Nephron (organoid): ENCODE measurements at regions not wholly inside any gene's neighbourhood (a gene's known extent, or its start where the extent isn't known, plus 50 kb on each side); places are given as distances from the start of the nearest gene placed in this dataset.

ENCODE experiments used
- H3K27ac Mint-ChIP-seq, 3 experiments: 2 replicates each; pipeline ENCODE4 v1.8.0; 2020; ENCODE audit warnings: mixed read lengths in 3 of 3, mild to moderate bottlenecking in 2 of 3, moderate library complexity in 1 of 3
- H3K27me3 Mint-ChIP-seq: 2 replicates; pipeline ENCODE4 v1.8.0; 2021; ENCODE audit warnings: low read depth, mild to moderate bottlenecking, moderate library complexity, mixed read lengths
- H3K36me3 Mint-ChIP-seq: 2 replicates; pipeline ENCODE4 v1.8.0; 2020; ENCODE audit warnings: low read depth, mixed read lengths
- H3K4me1 Mint-ChIP-seq: 2 replicates; pipeline ENCODE4 v1.8.0; 2020; ENCODE audit warnings: mixed read lengths
- H3K4me3 Mint-ChIP-seq, 3 experiments: 2 replicates each; pipeline ENCODE4 v1.8.0; 2020; ENCODE audit warnings: mild to moderate bottlenecking in 3 of 3, mixed read lengths in 3 of 3, moderate library complexity in 2 of 3
- H3K9me3 Mint-ChIP-seq: 2 replicates; pipeline ENCODE4 v1.8.0; 2020; ENCODE audit warnings: mixed read lengths
- TF ChIP-seq, protein P1 (sequence below), 3 experiments: fragments of 200-600 bp; sonication (generic); IDR thresholded peaks; one replicate each; pipeline ENCODE4 v1.5.0; 2021; ENCODE audit warnings: antibody characterized with exemption in 3 of 3; ENCODE audit not compliant: unreplicated experiment in 3 of 3

GRCh38 chr2:3042601-3043585, 334.7 kb downstream of the EIPR1 start:
- Mint-ChIP-seq H3K27me3 (peaks cover 4% of the 10 kb centered on the region), H3K27ac (peak overlapping the region; percentile 32 to 77 (median 67)), H3K4me1 (peaks cover 42% of the 10 kb centered on the region), H3K4me3 (peak overlapping the region in 1 of 3 experiments; percentile 42), H3K36me3 (no peaks in the 10 kb centered on the region), H3K9me3 (peaks cover 3% of the 10 kb centered on the region)
- TF ChIP-seq, protein P1, sequence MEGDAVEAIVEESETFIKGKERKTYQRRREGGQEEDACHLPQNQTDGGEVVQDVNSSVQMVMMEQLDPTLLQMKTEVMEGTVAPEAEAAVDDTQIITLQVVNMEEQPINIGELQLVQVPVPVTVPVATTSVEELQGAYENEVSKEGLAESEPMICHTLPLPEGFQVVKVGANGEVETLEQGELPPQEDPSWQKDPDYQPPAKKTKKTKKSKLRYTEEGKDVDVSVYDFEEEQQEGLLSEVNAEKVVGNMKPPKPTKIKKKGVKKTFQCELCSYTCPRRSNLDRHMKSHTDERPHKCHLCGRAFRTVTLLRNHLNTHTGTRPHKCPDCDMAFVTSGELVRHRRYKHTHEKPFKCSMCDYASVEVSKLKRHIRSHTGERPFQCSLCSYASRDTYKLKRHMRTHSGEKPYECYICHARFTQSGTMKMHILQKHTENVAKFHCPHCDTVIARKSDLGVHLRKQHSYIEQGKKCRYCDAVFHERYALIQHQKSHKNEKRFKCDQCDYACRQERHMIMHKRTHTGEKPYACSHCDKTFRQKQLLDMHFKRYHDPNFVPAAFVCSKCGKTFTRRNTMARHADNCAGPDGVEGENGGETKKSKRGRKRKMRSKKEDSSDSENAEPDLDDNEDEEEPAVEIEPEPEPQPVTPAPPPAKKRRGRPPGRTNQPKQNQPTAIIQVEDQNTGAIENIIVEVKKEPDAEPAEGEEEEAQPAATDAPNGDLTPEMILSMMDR (IDR thresholded peaks at IDR 0.05; ENCODE audit: unreplicated experiment in 3 of 3): no peak

DNA sequence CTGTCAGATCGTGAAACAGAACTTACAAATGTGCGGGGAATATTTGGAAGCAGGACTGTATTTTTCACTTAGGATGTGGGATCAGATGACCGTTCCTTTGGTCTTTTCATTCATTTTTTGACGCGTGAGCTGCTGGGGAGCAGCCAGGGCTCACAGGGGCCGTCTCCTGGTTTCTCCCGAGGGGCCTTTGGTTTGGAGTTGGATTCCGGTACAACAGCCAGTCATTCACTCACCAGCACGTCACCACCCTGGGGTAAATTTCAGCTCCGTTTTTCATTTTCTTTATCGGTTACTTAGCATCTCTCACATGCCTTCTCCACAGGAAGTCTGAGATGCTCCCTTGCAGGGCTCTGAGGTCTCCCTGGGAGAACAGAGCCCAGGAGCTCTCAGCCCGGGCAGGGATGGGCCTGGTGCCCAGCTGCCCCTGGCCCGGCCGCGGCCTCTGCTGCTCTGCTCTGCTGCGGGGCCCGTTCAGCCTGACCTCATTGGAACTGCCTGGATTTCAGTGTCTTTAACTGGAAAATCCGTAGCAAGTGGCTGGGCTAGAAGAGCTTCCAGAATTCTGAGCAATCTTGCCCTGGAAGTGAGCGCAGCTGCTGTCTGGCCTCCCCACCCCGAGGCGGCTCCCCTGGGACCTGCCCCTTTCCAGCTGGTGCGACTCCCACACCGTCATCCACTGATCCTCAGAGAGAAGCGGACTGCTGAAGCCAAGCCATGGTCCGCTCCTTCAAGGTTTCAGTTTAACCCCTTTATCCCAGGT, 335.6 kb downstream of the EIPR1 start:
- Mint-ChIP-seq H3K27me3 (peaks cover 4% of the 10 kb centered on the region), H3K9me3 (peaks cover 3% of the 10 kb centered on the region), H3K4me3 (peak overlapping the region in 2 of 3 experiments; percentile 10 to 42), H3K4me1 (peaks cover 42% of the 10 kb centered on the region), H3K27ac (peak overlapping the region; percentile 35 to 77 (median 67)), H3K36me3 (no peaks in the 10 kb centered on the region)
- TF ChIP-seq, protein P1 (IDR thresholded peaks at IDR 0.05; ENCODE audit: unreplicated experiment in 3 of 3): no peak

DNA sequence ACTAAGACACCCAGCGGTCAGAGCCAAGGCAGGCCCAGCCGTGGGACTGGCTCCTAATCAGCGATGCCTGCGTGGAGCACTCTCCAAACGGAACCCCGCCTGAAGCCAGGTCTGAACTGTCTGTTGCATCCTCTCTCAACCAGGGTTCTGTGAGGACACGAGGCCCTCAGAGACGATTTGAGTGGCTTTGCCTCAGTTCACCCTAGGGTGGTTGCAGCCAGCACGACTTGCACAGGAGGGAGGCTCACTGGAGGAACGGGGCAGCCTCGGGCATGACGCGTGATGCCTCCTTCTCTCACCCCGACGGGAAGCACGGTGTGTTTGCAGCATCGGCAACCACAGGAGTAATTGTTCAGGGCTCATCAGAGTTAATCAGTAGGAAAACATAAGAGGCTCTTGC, 336.4 kb downstream of the EIPR1 start:
- Mint-ChIP-seq H3K36me3 (no peaks in the 10 kb centered on the region), H3K27ac (peak overlapping the region; percentile 35 to 46 (median 44)), H3K27me3 (peaks cover 4% of the 10 kb centered on the region), H3K9me3 (peaks cover 3% of the 10 kb centered on the region), H3K4me3 (no peak overlapping the region), H3K4me1 (peaks cover 42% of the 10 kb centered on the region)
- TF ChIP-seq, protein P1 (IDR thresholded peaks at IDR 0.05; ENCODE audit: unreplicated experiment in 3 of 3): no peak

GRCh38 chr2:3040496-3041140, 337.0 kb downstream of the EIPR1 start:
- TF ChIP-seq, protein P1 (IDR thresholded peaks at IDR 0.05; ENCODE audit: unreplicated experiment in 3 of 3): no peak
- Mint-ChIP-seq H3K36me3 (no peaks in the 10 kb centered on the region), H3K27me3 (peaks cover 4% of the 10 kb centered on the region), H3K4me3 (peak overlapping the region in 2 of 3 experiments; percentile 46 to 50), H3K27ac (peak overlapping the region; percentile 15 to 75 (median 44)), H3K4me1 (peaks cover 42% of the 10 kb centered on the region), H3K9me3 (peaks cover 3% of the 10 kb centered on the region)

GRCh38 chr2:3040066-3040428, 337.6 kb downstream of the EIPR1 start:
- H3K9me3 Mint-ChIP-seq: peaks cover 3% of the 10 kb centered on the region
- peaks cover 42% of the 10 kb centered on the region for H3K4me1 Mint-ChIP-seq
- TF ChIP-seq, protein P1 (IDR thresholded peaks at IDR 0.05; ENCODE audit: unreplicated experiment in 3 of 3): no peak
- H3K4me3 Mint-ChIP-seq: no peak overlapping the region
- no peak overlapping the region for H3K27ac Mint-ChIP-seq
- peaks cover 4% of the 10 kb centered on the region for H3K27me3 Mint-ChIP-seq
- no peaks in the 10 kb centered on the region for H3K36me3 Mint-ChIP-seq
